B cell (primary cell): ENCODE measurements at regions not wholly inside any gene's neighbourhood (a gene's known extent, or its start where the extent isn't known, plus 50 kb on each side); places are given as distances from the start of the nearest gene placed in this dataset.

Experiments
- ATAC-seq: fragments of 200-7000 bp; cut with Tn5 transposase; one replicate; pipeline ENCODE4 v1.10.0; 2021; ENCODE audit warnings: low read depth, mild to moderate bottlenecking, moderate number of reproducible peaks, moderate library complexity
- CTCF ChIA-PET: fragments of 350-600 bp; sonication (Branson Sonifier 250); formaldehyde crosslinking; loops from one replicate; lab custom pipeline; 2021; ENCODE audit warnings: antibody characterized with exemption, inconsistent platforms; lab: Charles Lee
- POLR2A ChIA-PET: fragments of 350-600 bp; sonication (Branson Sonifier 250); formaldehyde crosslinking; loops from one replicate; lab custom pipeline; 2021; ENCODE audit warnings: antibody characterized with exemption; lab: Charles Lee
- DNase-seq: peaks from one replicate; pipeline ENCODE4 v3.0.0; 2013
- H2AFZ ChIP-seq: 2 replicates; pipeline ENCODE4 v1.6.1; 2012; ENCODE audit warnings: mild to moderate bottlenecking, low read depth, low read length; ENCODE audit not compliant: insufficient read depth, poor library complexity, severe bottlenecking
- H3K27ac ChIP-seq, 2 donors: 1 replicate in 1 of 2; 2 replicates in 1 of 2; pipeline ENCODE4 v1.5.1; 2012 to 2013; ENCODE audit warnings: low read length in 2 of 2, mild to moderate bottlenecking in 2 of 2, moderate library complexity in 1 of 2
- H3K27me3 ChIP-seq, 4 experiments: fragments of 200-600 bp in 1 of 4; sonication (generic) in 1 of 4; replicated peaks in 1 of 4; 1 replicate in 2 of 4; 2 replicates in 2 of 4; pipeline versions ENCODE4 v1.6.1 to v1.7.0; 2013 to 2016; ENCODE audit warnings: low read length in 3 of 4, mild to moderate bottlenecking in 2 of 4, mixed read lengths in 1 of 4, moderate library complexity in 1 of 4; ENCODE audit not compliant: insufficient read depth in 4 of 4, control insufficient read depth in 3 of 4; ENCODE audit errors: control extremely low read depth in 1 of 4
- H3K36me3 ChIP-seq, 2 experiments: replicated peaks in 1 of 2; 1 replicate in 1 of 2; 2 replicates in 1 of 2; pipeline versions ENCODE4 v1.6.1 to v1.7.1; 2013; ENCODE audit warnings: low read length in 1 of 2; ENCODE audit not compliant: insufficient read depth in 2 of 2, control insufficient read depth in 1 of 2; ENCODE audit errors: control extremely low read depth in 1 of 2, extremely low read depth in 1 of 2
- H3K4me1 ChIP-seq, 2 donors: fragments of 200-600 bp in 1 of 2; sonication (generic) in 1 of 2; 1 replicate in 1 of 2; 2 replicates in 1 of 2; pipeline versions ENCODE4 v1.5.1 to v1.6.1; 2013 to 2017; ENCODE audit warnings: low read length in 2 of 2; ENCODE audit not compliant: control insufficient read depth in 2 of 2, insufficient read depth in 2 of 2
- H3K4me2 ChIP-seq: replicated peaks from 2 replicates; pipeline ENCODE3; 2012; ENCODE audit warnings: mild to moderate bottlenecking, low read depth, low read length; ENCODE audit not compliant: poor library complexity, severe bottlenecking
- H3K4me3 ChIP-seq, 5 experiments: fragments of 200-600 bp in 1 of 5; sonication (generic) in 1 of 5; 1 replicate in 3 of 5; 2 replicates in 2 of 5; pipeline versions ENCODE4 v1.5.1 to v1.7.0; 2011 to 2016; ENCODE audit warnings: low read length in 4 of 5, mild to moderate bottlenecking in 4 of 5, low read depth in 2 of 5, control low read depth in 1 of 5, moderate library complexity in 1 of 5; ENCODE audit not compliant: insufficient read depth in 1 of 5; ENCODE audit errors: control extremely low read depth in 1 of 5, extremely low read depth in 1 of 5
- H3K79me2 ChIP-seq: fragments of 200-600 bp; sonication (generic); one replicate; pipeline ENCODE4 v1.6.0; 2016; ENCODE audit warnings: low read length; ENCODE audit not compliant: control insufficient read depth, insufficient read depth
- H3K9ac ChIP-seq: fragments of 200-600 bp; sonication (generic); 2 replicates; pipeline ENCODE4 v1.6.1; 2017; ENCODE audit warnings: mild to moderate bottlenecking, low read length, moderate library complexity
- H3K9me3 ChIP-seq, 3 donors: one replicate each; pipeline versions ENCODE4 v1.6.1 to v1.7.1; 2013; ENCODE audit warnings: low read length in 2 of 3; ENCODE audit not compliant: control insufficient read depth in 2 of 3, insufficient read depth in 1 of 3; ENCODE audit errors: control extremely low read depth in 1 of 3
- H4K20me1 ChIP-seq: 2 replicates; pipeline ENCODE4 v1.6.0; 2012; ENCODE audit warnings: mild to moderate bottlenecking, low read length; ENCODE audit not compliant: insufficient read depth, control insufficient read depth, poor library complexity, severe bottlenecking
- H3K27ac Mint-ChIP-seq: one replicate; pipeline ENCODE4 v1.8.0; 2021; ENCODE audit warnings: mixed read lengths
- H3K27me3 Mint-ChIP-seq: one replicate; pipeline ENCODE4 v1.8.0; 2021; ENCODE audit warnings: mixed read lengths
- H3K4me1 Mint-ChIP-seq: one replicate; pipeline ENCODE4 v1.8.0; 2021; ENCODE audit warnings: mixed read lengths
- H3K4me3 Mint-ChIP-seq: one replicate; pipeline ENCODE4 v1.8.0; 2021; ENCODE audit warnings: mixed read lengths
- H3K9me3 Mint-ChIP-seq: one replicate; pipeline ENCODE4 v1.8.0; 2022; ENCODE audit warnings: mixed read lengths; ENCODE audit not compliant: insufficient read depth
- EZH2 ChIP-seq: IDR thresholded peaks from 2 replicates; pipeline ENCODE4 v1.6.1; 2012; ENCODE audit warnings: borderline replicate concordance, low read depth, mild to moderate bottlenecking, moderate library complexity, low read length; ENCODE audit not compliant: insufficient read depth, poor library complexity, severe bottlenecking
- WGBS: methylation state at CpG from one replicate; pipeline ENCODE4 v1.1.5; 2013; ENCODE audit warnings: missing lambda C conversion rate; ENCODE audit not compliant: insufficient coverage; 5-methylcytosine and 5-hydroxymethylcytosine counted together
- intact Hi-C: fragments of 100-400 bp; cut with micrococcal nuclease; formaldehyde crosslinking; loops from one replicate; pipeline ENCODE4 v1.10.0; 2022
- TF ChIP-seq, protein P1 (sequence below): fragments of 200-600 bp; IDR thresholded peaks from one replicate; pipeline ENCODE4 v1.8.0; 2022; ENCODE audit warnings: antibody characterized with exemption, mild to moderate bottlenecking

DNA sequence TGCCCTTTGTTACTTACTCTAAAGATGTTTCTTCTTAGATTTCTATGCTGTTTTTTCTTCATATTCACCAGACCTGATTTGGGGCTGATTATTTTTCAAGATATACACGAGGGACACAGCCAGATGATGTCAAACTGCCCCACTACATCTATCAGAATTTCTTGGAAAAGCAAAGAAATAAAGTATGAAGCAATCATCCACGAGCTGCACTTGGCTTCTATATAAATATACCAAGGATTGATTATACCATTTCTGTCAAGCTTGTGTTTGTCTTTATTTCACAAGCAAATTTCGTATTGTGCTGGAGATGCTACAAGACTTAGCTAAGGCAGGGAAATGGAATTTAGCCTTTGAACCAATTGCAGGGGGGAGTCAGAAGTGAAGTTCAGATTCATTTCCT, 715.1 kb upstream of the NR2F2 start:
- Mint-ChIP-seq H3K4me1 (no peaks in the 10 kb centered on the region), H3K4me3 (no peak overlapping the region), H3K27ac (no peak overlapping the region), H3K9me3 (no peaks in the 10 kb centered on the region), H3K27me3 (no peaks in the 10 kb centered on the region)
- 33% methylated on average over 1 of the region's 3 CpGs for WGBS
- no peaks in the 10 kb centered on the region for H4K20me1 ChIP-seq
- no peaks in the 10 kb centered on the region for H3K4me1 ChIP-seq
- ChIA-PET POLR2A (no interaction called here), CTCF (no interaction called here)
- ATAC-seq, result no peak
- H2AFZ ChIP-seq, result no peak overlapping the region
- DNase-seq, result no peak
- intact Hi-C loops, result no loop called here
- no peaks in the 10 kb centered on the region for H3K79me2 ChIP-seq
- no peaks in the 10 kb centered on the region for H3K27me3 ChIP-seq
- no peak overlapping the region for H3K4me2 ChIP-seq
- H3K9me3 ChIP-seq, result no peaks in the 10 kb centered on the region
- no peak overlapping the region for H3K9ac ChIP-seq
- no peak overlapping the region for H3K27ac ChIP-seq
- no peak for TF ChIP-seq EZH2
- TF ChIP-seq, protein P1, sequence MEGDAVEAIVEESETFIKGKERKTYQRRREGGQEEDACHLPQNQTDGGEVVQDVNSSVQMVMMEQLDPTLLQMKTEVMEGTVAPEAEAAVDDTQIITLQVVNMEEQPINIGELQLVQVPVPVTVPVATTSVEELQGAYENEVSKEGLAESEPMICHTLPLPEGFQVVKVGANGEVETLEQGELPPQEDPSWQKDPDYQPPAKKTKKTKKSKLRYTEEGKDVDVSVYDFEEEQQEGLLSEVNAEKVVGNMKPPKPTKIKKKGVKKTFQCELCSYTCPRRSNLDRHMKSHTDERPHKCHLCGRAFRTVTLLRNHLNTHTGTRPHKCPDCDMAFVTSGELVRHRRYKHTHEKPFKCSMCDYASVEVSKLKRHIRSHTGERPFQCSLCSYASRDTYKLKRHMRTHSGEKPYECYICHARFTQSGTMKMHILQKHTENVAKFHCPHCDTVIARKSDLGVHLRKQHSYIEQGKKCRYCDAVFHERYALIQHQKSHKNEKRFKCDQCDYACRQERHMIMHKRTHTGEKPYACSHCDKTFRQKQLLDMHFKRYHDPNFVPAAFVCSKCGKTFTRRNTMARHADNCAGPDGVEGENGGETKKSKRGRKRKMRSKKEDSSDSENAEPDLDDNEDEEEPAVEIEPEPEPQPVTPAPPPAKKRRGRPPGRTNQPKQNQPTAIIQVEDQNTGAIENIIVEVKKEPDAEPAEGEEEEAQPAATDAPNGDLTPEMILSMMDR, result no peak
- no peak overlapping the region for H3K4me3 ChIP-seq
- no peaks in the 10 kb centered on the region for H3K36me3 ChIP-seq

DNA sequence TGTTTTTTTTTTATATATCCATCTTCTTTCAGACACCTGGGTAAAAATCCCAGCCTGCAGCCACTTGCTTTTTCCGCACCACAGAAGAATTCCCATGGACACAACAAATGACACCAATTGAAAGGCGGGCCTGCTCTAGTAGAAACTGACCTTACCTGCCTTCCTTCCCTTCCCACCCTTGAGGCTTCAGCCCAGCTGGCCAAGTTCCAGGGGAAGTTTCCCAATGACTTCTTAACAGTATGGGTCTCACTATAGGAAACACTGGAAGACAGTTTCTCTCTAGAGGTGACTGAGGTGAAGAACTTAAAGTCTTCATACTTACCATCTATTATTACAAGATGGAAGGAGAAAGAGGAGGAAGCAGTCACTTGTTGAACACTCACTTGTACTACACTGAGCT, 714.2 kb upstream of the NR2F2 start:
- Mint-ChIP-seq H3K4me1 (no peaks in the 10 kb centered on the region), H3K9me3 (no peaks in the 10 kb centered on the region), H3K27me3 (no peaks in the 10 kb centered on the region), H3K4me3 (no peak overlapping the region), H3K27ac (no peak overlapping the region)
- Histone ChIP-seq H3K4me3 (no peak overlapping the region), H3K79me2 (no peaks in the 10 kb centered on the region), H3K27ac (no peak overlapping the region), H3K9ac (no peak overlapping the region), H3K27me3 (no peaks in the 10 kb centered on the region), H2AFZ (no peak overlapping the region), H3K36me3 (no peaks in the 10 kb centered on the region), H3K9me3 (no peaks in the 10 kb centered on the region), H3K4me1 (no peaks in the 10 kb centered on the region), H4K20me1 (no peaks in the 10 kb centered on the region), H3K4me2 (no peak overlapping the region)
- DNase-seq (no peak), ATAC-seq (no peak)
- CTCF ChIA-PET, result no interaction called here
- POLR2A ChIA-PET, result no interaction called here
- intact Hi-C loops, result no loop called here
- no peak for TF ChIP-seq EZH2
- TF ChIP-seq, protein P1, result no peak
- WGBS, result 80% methylated on average over 2 of the region's 2 CpGs
